Fibroblast of the aortic adventitia (primary cell): ENCODE measurements at regions not wholly inside any gene's neighbourhood (a gene's known extent, or its start where the extent isn't known, plus 50 kb on each side); places are given as distances from the start of the nearest gene placed in this dataset.

Source experiments
- DNase-seq: peaks from one replicate; pipeline ENCODE4 v3.0.0-alpha.2; 2010; ENCODE audit warnings: low read depth
- H3K4me3 ChIP-seq: 2 replicates; pipeline ENCODE4 v1.5.1; 2011; ENCODE audit warnings: low read depth, mild to moderate bottlenecking, control low read depth, low read length, moderate library complexity
- TF ChIP-seq, protein P1 (sequence below): IDR thresholded peaks from 2 replicates; pipeline ENCODE4 v1.5.1; 2011; ENCODE audit warnings: mild to moderate bottlenecking, low read length, control low read depth, inconsistent platforms; ENCODE audit not compliant: insufficient read depth

DNA sequence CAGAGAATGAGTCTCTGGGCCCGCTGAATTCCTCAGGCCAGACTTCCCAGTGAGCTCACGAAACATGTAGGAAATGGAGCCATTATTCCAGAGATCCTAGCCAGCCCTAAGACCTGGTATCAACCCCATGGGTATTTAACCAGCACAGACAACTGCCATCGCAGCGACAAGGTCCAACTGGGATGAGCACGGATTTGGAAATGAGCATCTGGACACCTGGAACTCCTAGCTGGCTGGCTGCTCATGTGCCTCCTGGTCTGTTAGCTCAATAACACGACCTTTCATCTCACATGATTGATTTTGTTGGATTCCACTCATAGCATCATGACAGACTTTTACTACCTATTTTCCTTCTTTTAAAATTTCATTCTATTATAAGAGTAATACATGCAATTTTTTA is 51.0 kb downstream of the POU3F3 start:
- H3K4me3 ChIP-seq, result no peak overlapping the region
- DNase-seq, result no peak
- TF ChIP-seq, protein P1, sequence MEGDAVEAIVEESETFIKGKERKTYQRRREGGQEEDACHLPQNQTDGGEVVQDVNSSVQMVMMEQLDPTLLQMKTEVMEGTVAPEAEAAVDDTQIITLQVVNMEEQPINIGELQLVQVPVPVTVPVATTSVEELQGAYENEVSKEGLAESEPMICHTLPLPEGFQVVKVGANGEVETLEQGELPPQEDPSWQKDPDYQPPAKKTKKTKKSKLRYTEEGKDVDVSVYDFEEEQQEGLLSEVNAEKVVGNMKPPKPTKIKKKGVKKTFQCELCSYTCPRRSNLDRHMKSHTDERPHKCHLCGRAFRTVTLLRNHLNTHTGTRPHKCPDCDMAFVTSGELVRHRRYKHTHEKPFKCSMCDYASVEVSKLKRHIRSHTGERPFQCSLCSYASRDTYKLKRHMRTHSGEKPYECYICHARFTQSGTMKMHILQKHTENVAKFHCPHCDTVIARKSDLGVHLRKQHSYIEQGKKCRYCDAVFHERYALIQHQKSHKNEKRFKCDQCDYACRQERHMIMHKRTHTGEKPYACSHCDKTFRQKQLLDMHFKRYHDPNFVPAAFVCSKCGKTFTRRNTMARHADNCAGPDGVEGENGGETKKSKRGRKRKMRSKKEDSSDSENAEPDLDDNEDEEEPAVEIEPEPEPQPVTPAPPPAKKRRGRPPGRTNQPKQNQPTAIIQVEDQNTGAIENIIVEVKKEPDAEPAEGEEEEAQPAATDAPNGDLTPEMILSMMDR, result no peak

DNA sequence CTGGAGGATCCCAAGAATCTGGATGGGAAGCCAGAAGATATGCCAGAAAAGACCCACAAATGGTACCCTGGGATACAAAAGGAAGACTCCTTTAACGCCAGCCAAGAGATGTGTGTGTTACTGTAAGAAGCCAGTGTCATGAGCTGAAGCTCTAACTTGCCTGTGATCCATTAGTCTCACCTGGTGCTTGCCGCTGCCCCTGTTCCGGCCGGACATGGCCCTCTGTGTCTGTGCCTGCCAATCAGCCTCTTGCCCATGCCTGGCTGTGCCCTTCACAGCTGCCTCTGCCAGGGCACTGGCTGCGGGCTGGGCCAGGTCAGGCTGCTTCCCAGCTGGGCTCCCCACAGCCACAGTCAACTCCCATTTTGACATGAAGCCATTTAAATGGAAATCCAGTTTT is 55.4 kb downstream of the POU3F3 start:
- H3K4me3 ChIP-seq, result no peak overlapping the region
- TF ChIP-seq, protein P1, result no peak
- no peak for DNase-seq

- H3K4me3 ChIP-seq, result no peak overlapping the region
- DNase-seq, result no peak
- TF ChIP-seq, protein P1, result no peak
These were observed 60.6 kb downstream of the POU3F3 start for GRCh38 chr2:104914509-104914908.

- TF ChIP-seq, protein P1, result no peak
- no peak overlapping the region for H3K4me3 ChIP-seq
- DNase-seq, result no peak
These were observed 61.3 kb downstream of the POU3F3 start for GRCh38 chr2:104915107-104915793.

- DNase-seq, result no peak
- H3K4me3 ChIP-seq, result no peak overlapping the region
- TF ChIP-seq, protein P1, result no peak
These were observed 65.2 kb downstream of the POU3F3 start for GRCh38 chr2:104919127-104919526.

- H3K4me3 ChIP-seq, result no peak overlapping the region
- TF ChIP-seq, protein P1, result no peak
- no peak for DNase-seq
These were observed 69.8 kb downstream of the POU3F3 start for GRCh38 chr2:104923665-104924064.

DNA sequence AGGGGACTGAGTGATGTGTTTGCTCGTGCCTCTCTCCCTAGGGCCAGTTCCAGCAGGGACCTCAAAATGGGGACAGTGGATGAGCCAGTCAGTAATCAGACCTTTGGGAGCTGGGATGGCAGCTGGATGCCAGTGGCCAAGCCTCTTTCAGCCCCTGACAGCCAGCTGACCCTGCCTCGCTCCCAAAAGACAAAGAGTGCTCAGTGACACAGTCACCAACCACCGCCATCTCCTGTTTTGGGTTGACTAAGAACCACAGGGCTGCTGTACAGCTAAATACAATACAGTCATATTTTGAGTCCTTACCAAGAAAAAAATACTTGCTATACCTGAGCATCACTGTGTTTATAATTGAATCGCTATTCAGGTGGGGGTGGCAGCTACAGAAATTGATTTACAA is 75.7 kb downstream of the POU3F3 start:
- TF ChIP-seq, protein P1, result no peak
- no peak for DNase-seq
- H3K4me3 ChIP-seq, result no peak overlapping the region
